ENCODE measurements at regions not wholly inside any gene's neighbourhood (a gene's known extent, or its start where the extent isn't known, plus 50 kb on each side); places are given as distances from the start of the nearest gene placed in this dataset.

- Histone ChIP-seq H3K36me3 (ENCODE audit: control insufficient read depth in 2 of 2, insufficient read depth in 2 of 2, low read length in 1 of 2) (no peaks in the 10 kb centered on the region), H3K4me1 (ENCODE audit: control insufficient read depth in 2 of 2, insufficient read depth in 2 of 2, low read length in 2 of 2) (no peaks in the 10 kb centered on the region), H3K4me3 (ENCODE audit: low read length in 2 of 2) (no peak overlapping the region), H3K9me3 (ENCODE audit: control insufficient read depth in 2 of 2, insufficient read depth in 1 of 2, low read length in 1 of 2) (no peaks in the 10 kb centered on the region), H3K27ac (ENCODE audit: low read depth in 1 of 2, low read length in 1 of 2) (no peak overlapping the region), H3K27me3 (ENCODE audit: control insufficient read depth in 2 of 2, insufficient read depth in 1 of 2, low read length in 1 of 2) (no peaks in the 10 kb centered on the region)
- WGBS = 97% methylated on average over 2 of the region's 2 CpGs
- DNase-seq (ENCODE audit: low read depth in 6 of 9, low spot score in 9 of 9) = no peak
These were observed 235.8 kb downstream of the PTGER3 start for GRCh38 chr1:70811815-70812214.

GRCh38 chr1:70812442-70813109 lies 235.0 kb downstream of the PTGER3 start:
- H3K9me3 ChIP-seq (ENCODE audit: control insufficient read depth in 2 of 2, insufficient read depth in 1 of 2, low read length in 1 of 2) = no peaks in the 10 kb centered on the region
- DNase-seq (ENCODE audit: low read depth in 6 of 9, low spot score in 9 of 9) = no peak
- H3K36me3 ChIP-seq (ENCODE audit: control insufficient read depth in 2 of 2, insufficient read depth in 2 of 2, low read length in 1 of 2) = no peaks in the 10 kb centered on the region
- no peaks in the 10 kb centered on the region for H3K27me3 ChIP-seq (ENCODE audit: control insufficient read depth in 2 of 2, insufficient read depth in 1 of 2, low read length in 1 of 2)
- no peak overlapping the region for H3K27ac ChIP-seq (ENCODE audit: low read depth in 1 of 2, low read length in 1 of 2)
- H3K4me1 ChIP-seq (ENCODE audit: control insufficient read depth in 2 of 2, insufficient read depth in 2 of 2, low read length in 2 of 2) = no peaks in the 10 kb centered on the region
- no peak overlapping the region for H3K4me3 ChIP-seq (ENCODE audit: low read length in 2 of 2)
- 96% methylated on average over 5 of the region's 5 CpGs for WGBS

- Histone ChIP-seq H3K4me3 (ENCODE audit: low read length in 2 of 2) (no peak overlapping the region), H3K4me1 (ENCODE audit: control insufficient read depth in 2 of 2, insufficient read depth in 2 of 2, low read length in 2 of 2) (no peaks in the 10 kb centered on the region), H3K9me3 (ENCODE audit: control insufficient read depth in 2 of 2, insufficient read depth in 1 of 2, low read length in 1 of 2) (no peaks in the 10 kb centered on the region), H3K27ac (ENCODE audit: low read depth in 1 of 2, low read length in 1 of 2) (no peak overlapping the region), H3K27me3 (ENCODE audit: control insufficient read depth in 2 of 2, insufficient read depth in 1 of 2, low read length in 1 of 2) (no peaks in the 10 kb centered on the region), H3K36me3 (ENCODE audit: control insufficient read depth in 2 of 2, insufficient read depth in 2 of 2, low read length in 1 of 2) (no peaks in the 10 kb centered on the region)
- no peak for DNase-seq (ENCODE audit: low read depth in 6 of 9, low spot score in 9 of 9)
- WGBS = 58% methylated on average over 2 of the region's 2 CpGs
These were observed 229.2 kb downstream of the PTGER3 start for GRCh38 chr1:70818401-70818800.

- Histone ChIP-seq H3K27me3 (ENCODE audit: control insufficient read depth in 2 of 2, insufficient read depth in 1 of 2, low read length in 1 of 2) (no peaks in the 10 kb centered on the region), H3K4me3 (ENCODE audit: low read length in 2 of 2) (no peak overlapping the region), H3K4me1 (ENCODE audit: control insufficient read depth in 2 of 2, insufficient read depth in 2 of 2, low read length in 2 of 2) (no peaks in the 10 kb centered on the region), H3K9me3 (ENCODE audit: control insufficient read depth in 2 of 2, insufficient read depth in 1 of 2, low read length in 1 of 2) (no peaks in the 10 kb centered on the region), H3K36me3 (ENCODE audit: control insufficient read depth in 2 of 2, insufficient read depth in 2 of 2, low read length in 1 of 2) (no peaks in the 10 kb centered on the region), H3K27ac (ENCODE audit: low read depth in 1 of 2, low read length in 1 of 2) (no peak overlapping the region)
- DNase-seq (ENCODE audit: low read depth in 6 of 9, low spot score in 9 of 9) = no peak
- WGBS = 97% methylated on average over 2 of the region's 2 CpGs
These were observed 228.4 kb downstream of the PTGER3 start for GRCh38 chr1:70819231-70819630.

GRCh38 chr1:70819785-70820184 lies 227.8 kb downstream of the PTGER3 start:
- H3K36me3 ChIP-seq (ENCODE audit: control insufficient read depth in 2 of 2, insufficient read depth in 2 of 2, low read length in 1 of 2) = no peaks in the 10 kb centered on the region
- H3K9me3 ChIP-seq (ENCODE audit: control insufficient read depth in 2 of 2, insufficient read depth in 1 of 2, low read length in 1 of 2) = no peaks in the 10 kb centered on the region
- no peaks in the 10 kb centered on the region for H3K4me1 ChIP-seq (ENCODE audit: control insufficient read depth in 2 of 2, insufficient read depth in 2 of 2, low read length in 2 of 2)
- DNase-seq (ENCODE audit: low read depth in 6 of 9, low spot score in 9 of 9) = no peak
- H3K4me3 ChIP-seq (ENCODE audit: low read length in 2 of 2) = no peak overlapping the region
- no peak overlapping the region for H3K27ac ChIP-seq (ENCODE audit: low read depth in 1 of 2, low read length in 1 of 2)
- no peaks in the 10 kb centered on the region for H3K27me3 ChIP-seq (ENCODE audit: control insufficient read depth in 2 of 2, insufficient read depth in 1 of 2, low read length in 1 of 2)

GRCh38 chr1:70820396-70820795 lies 227.2 kb downstream of the PTGER3 start:
- no peaks in the 10 kb centered on the region for H3K36me3 ChIP-seq (ENCODE audit: control insufficient read depth in 2 of 2, insufficient read depth in 2 of 2, low read length in 1 of 2)
- H3K27me3 ChIP-seq (ENCODE audit: control insufficient read depth in 2 of 2, insufficient read depth in 1 of 2, low read length in 1 of 2) = no peaks in the 10 kb centered on the region
- no peak overlapping the region for H3K27ac ChIP-seq (ENCODE audit: low read depth in 1 of 2, low read length in 1 of 2)
- H3K4me1 ChIP-seq (ENCODE audit: control insufficient read depth in 2 of 2, insufficient read depth in 2 of 2, low read length in 2 of 2) = no peaks in the 10 kb centered on the region
- no peaks in the 10 kb centered on the region for H3K9me3 ChIP-seq (ENCODE audit: control insufficient read depth in 2 of 2, insufficient read depth in 1 of 2, low read length in 1 of 2)
- no peak for DNase-seq (ENCODE audit: low read depth in 6 of 9, low spot score in 9 of 9)
- no peak overlapping the region for H3K4me3 ChIP-seq (ENCODE audit: low read length in 2 of 2)

GRCh38 chr1:70820995-70821394 lies 226.6 kb downstream of the PTGER3 start:
- Histone ChIP-seq H3K27ac (ENCODE audit: low read depth in 1 of 2, low read length in 1 of 2) (no peak overlapping the region), H3K4me3 (ENCODE audit: low read length in 2 of 2) (no peak overlapping the region), H3K27me3 (ENCODE audit: control insufficient read depth in 2 of 2, insufficient read depth in 1 of 2, low read length in 1 of 2) (no peaks in the 10 kb centered on the region), H3K9me3 (ENCODE audit: control insufficient read depth in 2 of 2, insufficient read depth in 1 of 2, low read length in 1 of 2) (no peaks in the 10 kb centered on the region), H3K36me3 (ENCODE audit: control insufficient read depth in 2 of 2, insufficient read depth in 2 of 2, low read length in 1 of 2) (no peaks in the 10 kb centered on the region), H3K4me1 (ENCODE audit: control insufficient read depth in 2 of 2, insufficient read depth in 2 of 2, low read length in 2 of 2) (no peaks in the 10 kb centered on the region)
- WGBS = 76% methylated on average over 2 of the region's 2 CpGs
- DNase-seq (ENCODE audit: low read depth in 6 of 9, low spot score in 9 of 9) = no peak

GRCh38 chr1:70826428-70826827 lies 221.2 kb downstream of the PTGER3 start:
- H3K4me1 ChIP-seq (ENCODE audit: control insufficient read depth in 2 of 2, insufficient read depth in 2 of 2, low read length in 2 of 2) = no peaks in the 10 kb centered on the region
- no peaks in the 10 kb centered on the region for H3K36me3 ChIP-seq (ENCODE audit: control insufficient read depth in 2 of 2, insufficient read depth in 2 of 2, low read length in 1 of 2)
- H3K9me3 ChIP-seq (ENCODE audit: control insufficient read depth in 2 of 2, insufficient read depth in 1 of 2, low read length in 1 of 2) = no peaks in the 10 kb centered on the region
- no peak overlapping the region for H3K27ac ChIP-seq (ENCODE audit: low read depth in 1 of 2, low read length in 1 of 2)
- no peak for DNase-seq (ENCODE audit: low read depth in 6 of 9, low spot score in 9 of 9)
- no peaks in the 10 kb centered on the region for H3K27me3 ChIP-seq (ENCODE audit: control insufficient read depth in 2 of 2, insufficient read depth in 1 of 2, low read length in 1 of 2)
- WGBS = 96% methylated on average over 3 of the region's 3 CpGs
- H3K4me3 ChIP-seq (ENCODE audit: low read length in 2 of 2) = no peak overlapping the region

GRCh38 chr1:70827030-70827429 lies 220.6 kb downstream of the PTGER3 start:
- Histone ChIP-seq H3K9me3 (ENCODE audit: control insufficient read depth in 2 of 2, insufficient read depth in 1 of 2, low read length in 1 of 2) (no peaks in the 10 kb centered on the region), H3K4me3 (ENCODE audit: low read length in 2 of 2) (no peak overlapping the region), H3K36me3 (ENCODE audit: control insufficient read depth in 2 of 2, insufficient read depth in 2 of 2, low read length in 1 of 2) (no peaks in the 10 kb centered on the region), H3K4me1 (ENCODE audit: control insufficient read depth in 2 of 2, insufficient read depth in 2 of 2, low read length in 2 of 2) (no peaks in the 10 kb centered on the region), H3K27me3 (ENCODE audit: control insufficient read depth in 2 of 2, insufficient read depth in 1 of 2, low read length in 1 of 2) (no peaks in the 10 kb centered on the region), H3K27ac (ENCODE audit: low read depth in 1 of 2, low read length in 1 of 2) (no peak overlapping the region)
- no peak for DNase-seq (ENCODE audit: low read depth in 6 of 9, low spot score in 9 of 9)
- WGBS = 95% methylated on average over 3 of the region's 3 CpGs

- Histone ChIP-seq H3K36me3 (ENCODE audit: control insufficient read depth in 2 of 2, insufficient read depth in 2 of 2, low read length in 1 of 2) (no peaks in the 10 kb centered on the region), H3K27me3 (ENCODE audit: control insufficient read depth in 2 of 2, insufficient read depth in 1 of 2, low read length in 1 of 2) (no peaks in the 10 kb centered on the region), H3K27ac (ENCODE audit: low read depth in 1 of 2, low read length in 1 of 2) (no peak overlapping the region), H3K9me3 (ENCODE audit: control insufficient read depth in 2 of 2, insufficient read depth in 1 of 2, low read length in 1 of 2) (no peaks in the 10 kb centered on the region), H3K4me3 (ENCODE audit: low read length in 2 of 2) (no peak overlapping the region), H3K4me1 (ENCODE audit: control insufficient read depth in 2 of 2, insufficient read depth in 2 of 2, low read length in 2 of 2) (no peaks in the 10 kb centered on the region)
- 95% methylated on average over 1 of the region's 1 CpG for WGBS
- DNase-seq (ENCODE audit: low read depth in 6 of 9, low spot score in 9 of 9) = no peak
These were observed 219.4 kb downstream of the PTGER3 start for GRCh38 chr1:70828177-70828576.

All from thymus (tissue), 11 donors.